Fibroblast of the aortic adventitia (primary cell): ENCODE measurements at regions not wholly inside any gene's neighbourhood (a gene's known extent, or its start where the extent isn't known, plus 50 kb on each side); places are given as distances from the start of the nearest gene placed in this dataset.

Experiments
- DNase-seq: peaks from one replicate; pipeline ENCODE4 v3.0.0-alpha.2; 2010; ENCODE audit warnings: low read depth
- H3K4me3 ChIP-seq: 2 replicates; pipeline ENCODE4 v1.5.1; 2011; ENCODE audit warnings: low read depth, mild to moderate bottlenecking, control low read depth, low read length, moderate library complexity
- TF ChIP-seq, protein P1 (sequence below): IDR thresholded peaks from 2 replicates; pipeline ENCODE4 v1.5.1; 2011; ENCODE audit warnings: mild to moderate bottlenecking, low read length, control low read depth, inconsistent platforms; ENCODE audit not compliant: insufficient read depth

DNA sequence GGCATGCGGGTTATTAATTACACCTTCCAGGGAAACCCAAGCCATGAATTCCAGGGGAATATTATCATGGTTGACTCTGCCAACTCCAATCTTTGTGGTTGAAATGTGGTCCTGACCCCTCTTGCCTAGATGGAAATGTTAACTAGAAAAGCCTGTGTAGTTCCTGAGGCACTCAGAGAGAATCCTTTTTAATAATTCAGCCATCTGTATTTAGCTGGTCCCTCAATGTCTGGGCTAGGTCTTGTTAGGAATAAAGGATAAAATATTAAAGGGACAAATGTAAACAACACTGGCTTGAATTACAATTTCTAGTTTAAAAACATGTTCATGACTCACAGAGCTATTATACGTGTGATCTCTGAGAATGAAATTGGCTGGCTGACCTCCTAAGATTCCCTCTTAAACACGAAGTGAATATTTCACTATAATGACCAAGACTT lies 435.2 kb upstream of the SUCLG2 start:
- no peak overlapping the region for H3K4me3 ChIP-seq
- TF ChIP-seq, protein P1, sequence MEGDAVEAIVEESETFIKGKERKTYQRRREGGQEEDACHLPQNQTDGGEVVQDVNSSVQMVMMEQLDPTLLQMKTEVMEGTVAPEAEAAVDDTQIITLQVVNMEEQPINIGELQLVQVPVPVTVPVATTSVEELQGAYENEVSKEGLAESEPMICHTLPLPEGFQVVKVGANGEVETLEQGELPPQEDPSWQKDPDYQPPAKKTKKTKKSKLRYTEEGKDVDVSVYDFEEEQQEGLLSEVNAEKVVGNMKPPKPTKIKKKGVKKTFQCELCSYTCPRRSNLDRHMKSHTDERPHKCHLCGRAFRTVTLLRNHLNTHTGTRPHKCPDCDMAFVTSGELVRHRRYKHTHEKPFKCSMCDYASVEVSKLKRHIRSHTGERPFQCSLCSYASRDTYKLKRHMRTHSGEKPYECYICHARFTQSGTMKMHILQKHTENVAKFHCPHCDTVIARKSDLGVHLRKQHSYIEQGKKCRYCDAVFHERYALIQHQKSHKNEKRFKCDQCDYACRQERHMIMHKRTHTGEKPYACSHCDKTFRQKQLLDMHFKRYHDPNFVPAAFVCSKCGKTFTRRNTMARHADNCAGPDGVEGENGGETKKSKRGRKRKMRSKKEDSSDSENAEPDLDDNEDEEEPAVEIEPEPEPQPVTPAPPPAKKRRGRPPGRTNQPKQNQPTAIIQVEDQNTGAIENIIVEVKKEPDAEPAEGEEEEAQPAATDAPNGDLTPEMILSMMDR, result no peak
- no peak for DNase-seq

DNA sequence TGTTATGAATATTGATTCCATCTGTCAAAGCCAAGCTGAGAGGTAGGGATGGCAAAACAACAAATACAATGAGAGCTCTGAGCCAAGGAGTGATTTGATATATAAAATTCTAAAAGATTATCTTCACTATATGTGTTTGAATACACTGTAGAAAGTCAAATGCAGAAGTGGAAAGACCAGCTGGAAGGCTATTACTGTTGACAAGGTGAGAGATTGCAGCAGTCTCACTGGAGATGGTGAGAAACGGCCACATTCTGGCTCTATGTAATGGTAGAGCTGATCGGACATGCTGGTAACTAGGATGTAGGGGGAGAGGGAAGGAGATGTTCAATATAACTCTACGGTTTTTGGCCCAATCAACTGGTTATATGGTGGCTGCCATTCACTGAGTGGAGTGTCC lies 434.2 kb upstream of the SUCLG2 start:
- TF ChIP-seq, protein P1, result no peak
- DNase-seq, result no peak
- H3K4me3 ChIP-seq, result no peak overlapping the region

DNA sequence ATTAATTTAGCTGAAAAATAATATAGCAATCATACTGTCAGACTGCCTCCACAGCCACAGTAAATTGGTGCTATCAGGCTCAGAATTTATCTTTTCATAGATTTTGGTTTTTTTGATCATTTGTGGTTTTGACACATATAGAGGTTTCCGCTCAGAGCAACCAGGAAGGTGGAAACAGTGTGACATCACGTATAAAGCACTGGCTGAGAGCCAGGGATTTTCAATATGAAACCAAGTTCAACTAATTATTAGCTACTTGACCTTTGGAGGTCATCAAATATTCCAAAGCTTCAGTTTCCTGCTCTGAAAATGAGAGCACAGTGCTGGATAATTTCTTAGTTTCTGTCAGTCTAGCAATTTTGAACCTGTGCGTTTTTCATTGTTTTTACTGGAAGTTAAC lies 433.8 kb upstream of the SUCLG2 start:
- no peak overlapping the region for H3K4me3 ChIP-seq
- TF ChIP-seq, protein P1, result no peak
- DNase-seq, result no peak

DNA sequence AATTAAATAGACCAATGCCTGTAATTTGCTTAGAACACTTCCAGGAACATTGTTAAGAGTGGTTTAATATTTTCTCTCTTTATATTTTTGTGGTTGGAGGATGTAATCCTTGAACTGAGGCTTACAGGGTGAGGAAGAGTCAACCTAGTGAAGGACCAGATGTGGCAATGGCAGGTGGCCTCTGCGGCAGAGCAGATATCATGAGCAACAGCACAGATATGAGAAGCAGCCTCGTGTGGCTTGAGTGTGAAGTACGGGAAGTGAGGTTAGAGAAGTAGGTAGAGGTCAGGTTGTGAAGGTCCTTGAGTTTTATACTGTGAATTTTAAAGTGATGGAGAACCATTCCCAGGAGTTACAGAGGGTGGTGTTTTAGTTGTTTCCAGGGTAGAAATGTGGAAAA lies 417.6 kb upstream of the SUCLG2 start:
- H3K4me3 ChIP-seq, result no peak overlapping the region
- TF ChIP-seq, protein P1, result no peak
- no peak for DNase-seq

DNA sequence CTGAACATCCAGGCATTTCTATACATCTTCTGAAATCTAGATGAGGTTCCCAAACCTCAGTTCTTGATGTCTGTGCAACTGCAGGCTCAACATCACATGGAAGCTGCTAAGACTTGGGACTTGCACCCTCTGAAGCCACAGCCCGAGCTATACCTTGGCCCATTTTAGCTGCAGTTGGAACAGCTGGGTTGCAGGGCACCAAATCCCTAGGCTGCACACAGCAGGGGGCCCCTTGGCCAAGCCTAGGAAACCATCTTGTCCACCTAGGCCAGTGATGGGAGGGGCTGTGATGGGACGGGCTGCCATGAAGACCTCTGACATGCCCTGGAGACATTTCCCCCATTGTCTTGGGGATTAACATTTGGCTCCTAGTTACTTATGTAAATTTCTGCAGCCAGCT lies 415.8 kb upstream of the SUCLG2 start:
- TF ChIP-seq, protein P1, result no peak

DNA sequence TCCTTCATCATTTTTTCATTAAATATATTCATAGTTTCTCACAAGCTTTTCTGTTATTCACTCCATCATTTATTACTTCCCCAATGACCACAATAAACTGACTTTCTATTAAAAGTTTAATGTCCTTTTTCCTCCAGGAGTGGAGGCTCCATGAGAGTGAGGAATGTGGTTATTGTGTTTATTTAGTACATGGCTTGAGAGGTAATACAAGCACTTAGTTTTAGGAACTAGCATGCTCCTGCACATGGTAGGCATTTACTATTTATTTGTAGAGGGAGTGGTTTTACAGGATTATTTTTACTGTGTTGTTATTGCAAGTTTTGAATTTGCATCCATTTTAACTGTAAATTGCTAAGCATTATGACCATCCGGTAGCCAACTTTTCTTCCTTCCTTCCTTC lies 412.9 kb upstream of the SUCLG2 start:
- TF ChIP-seq, protein P1, result no peak

More for the DNA sequence above, 415.8 kb upstream of the SUCLG2 start:
- H3K4me3 ChIP-seq, result no peak overlapping the region
- DNase-seq, result no peak

DNA sequence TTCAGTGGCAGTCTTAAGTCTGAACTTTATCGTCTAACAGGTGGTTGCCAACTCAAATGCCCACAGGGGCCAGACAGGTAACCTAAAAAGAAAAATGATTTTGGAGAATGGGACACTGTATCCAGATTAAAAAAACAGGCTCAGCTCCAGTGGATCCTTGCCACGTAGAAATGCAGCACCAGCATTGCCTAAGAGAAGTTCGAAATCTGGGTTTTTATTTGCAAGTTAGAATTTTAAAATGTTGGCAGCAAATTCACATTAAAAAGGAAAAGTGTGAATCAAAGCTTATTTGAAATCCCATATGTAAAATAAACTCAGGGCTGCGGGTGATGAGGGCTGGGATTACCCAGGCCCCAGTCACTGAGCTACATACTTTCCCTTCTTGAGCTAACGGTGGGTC lies 408.5 kb upstream of the SUCLG2 start:
- DNase-seq, result no peak
- TF ChIP-seq, protein P1, result no peak
- H3K4me3 ChIP-seq, result no peak overlapping the region

More for the DNA sequence above, 412.9 kb upstream of the SUCLG2 start:
- no peak overlapping the region for H3K4me3 ChIP-seq
- DNase-seq, result no peak
